Neural cell (in vitro differentiated cells): ENCODE measurements at regions not wholly inside any gene's neighbourhood (a gene's known extent, or its start where the extent isn't known, plus 50 kb on each side); places are given as distances from the start of the nearest gene placed in this dataset.

Experiments
- H2AFZ ChIP-seq: fragments of 200-600, 300-800 bp; sonication (generic), shearing (Covaris generic); 2 replicates; pipeline ENCODE4 v1.6.0; 2014; ENCODE audit warnings: low read depth, mild to moderate bottlenecking, antibody characterized with exemption, low read length, moderate library complexity
- H3F3A ChIP-seq: fragments of 200-600 bp; shearing (Covaris generic); 2 replicates; pipeline ENCODE4 v1.6.1; 2016; ENCODE audit warnings: mild to moderate bottlenecking, moderate library complexity, mixed read lengths, antibody characterized with exemption, low read length; ENCODE audit not compliant: insufficient read depth, poor library complexity, severe bottlenecking
- H3K27ac ChIP-seq: fragments of 200-600, 300-800 bp; sonication (generic), shearing (Covaris generic); 2 replicates; pipeline ENCODE4 v1.5.1; 2014; ENCODE audit warnings: mild to moderate bottlenecking, low read length, moderate library complexity
- H3K27me3 ChIP-seq: fragments of 300-800, 200-600 bp; sonication (generic), shearing (Covaris generic); 2 replicates; pipeline ENCODE4 v1.6.0; 2014; ENCODE audit warnings: mild to moderate bottlenecking, low read depth, low read length, moderate library complexity; ENCODE audit not compliant: insufficient read depth
- H3K36me3 ChIP-seq: fragments of 300-800, 200-600 bp; sonication (generic), shearing (Covaris generic); 2 replicates; pipeline ENCODE4 v1.5.1; 2014; ENCODE audit warnings: mild to moderate bottlenecking, antibody characterized with exemption, low read length, moderate library complexity; ENCODE audit not compliant: insufficient read depth
- H3K4me2 ChIP-seq: fragments of 300-800, 200-600 bp; sonication (generic), shearing (Covaris generic); 2 replicates; pipeline ENCODE4 v1.6.0; 2014; ENCODE audit warnings: mild to moderate bottlenecking, low read length
- H3K4me3 ChIP-seq: fragments of 300-800, 200-600 bp; sonication (generic), shearing (Covaris generic); 2 replicates; pipeline ENCODE4 v1.5.1; 2014; ENCODE audit warnings: mild to moderate bottlenecking, low read length, moderate library complexity
- H3K79me2 ChIP-seq: fragments of 200-600 bp; shearing (Covaris generic); replicated peaks from 2 replicates; pipeline ENCODE4 v1.6.0; 2014; ENCODE audit warnings: mild to moderate bottlenecking, low read length, moderate library complexity; ENCODE audit not compliant: insufficient read depth
- H3K9ac ChIP-seq: fragments of 300-800, 200-600 bp; sonication (generic), shearing (Covaris generic); 2 replicates; pipeline ENCODE4 v1.6.1; 2016; ENCODE audit warnings: mild to moderate bottlenecking, low read length, mixed read lengths
- H3K9me2 ChIP-seq: fragments of 200-600 bp; shearing (Covaris generic); 2 replicates; pipeline ENCODE4 v1.6.1; 2016; ENCODE audit warnings: mild to moderate bottlenecking, low read length, mixed read lengths; ENCODE audit not compliant: insufficient read depth
- H3K9me3 ChIP-seq: fragments of 200-600, 300-800 bp; sonication (generic), shearing (Covaris generic); 2 replicates; pipeline ENCODE4 v1.6.1; 2016; ENCODE audit warnings: mild to moderate bottlenecking, mixed run types, low read length, moderate library complexity, mixed read lengths
- H4K20me1 ChIP-seq: fragments of 200-600 bp; shearing (Covaris generic); 2 replicates; pipeline ENCODE4 v1.6.1; 2016; ENCODE audit warnings: mild to moderate bottlenecking, mixed run types; ENCODE audit not compliant: insufficient read depth
- EP300 ChIP-seq: fragments of 450-650 bp; conservative IDR thresholded peaks from 2 replicates; pipeline ENCODE4 v1.6.1; 2014; ENCODE audit warnings: antibody characterized with exemption, mild to moderate bottlenecking, moderate library complexity; ENCODE audit not compliant: poor library complexity, severe bottlenecking
- EZH2 ChIP-seq: fragments of 200-600, 300-800 bp; shearing (Covaris generic), sonication (generic); IDR thresholded peaks from 2 replicates; pipeline ENCODE4 v1.6.1; 2014; ENCODE audit warnings: antibody characterized with exemption, low read length, borderline replicate concordance, mild to moderate bottlenecking; ENCODE audit not compliant: insufficient read depth, poor library complexity, severe bottlenecking
- MXI1 ChIP-seq: fragments of 450-650 bp; conservative IDR thresholded peaks from 2 replicates; pipeline ENCODE4 v1.6.1; 2014; ENCODE audit warnings: antibody characterized with exemption, mild to moderate bottlenecking; ENCODE audit not compliant: poor library complexity, severe bottlenecking
- POLR2AphosphoS5 ChIP-seq: IDR thresholded peaks from 2 replicates; pipeline ENCODE4 v1.6.1; 2012
- RAD21 ChIP-seq: fragments of 450-650 bp; conservative IDR thresholded peaks from 2 replicates; pipeline ENCODE4 v1.6.1; 2014; ENCODE audit warnings: antibody characterized with exemption, mild to moderate bottlenecking, moderate library complexity
- REST ChIP-seq: IDR thresholded peaks from 2 replicates; pipeline ENCODE4 v1.6.1; 2012; ENCODE audit warnings: borderline replicate concordance
- SMC3 ChIP-seq: fragments of 450-650 bp; conservative IDR thresholded peaks from 2 replicates; pipeline ENCODE4 v1.6.1; 2014; ENCODE audit warnings: antibody characterized with exemption, mild to moderate bottlenecking, moderate library complexity; ENCODE audit not compliant: poor library complexity
- TAF1 ChIP-seq: IDR thresholded peaks from 2 replicates; pipeline ENCODE4 v1.6.1; 2012; ENCODE audit warnings: low read depth
- TF ChIP-seq, protein P1 (sequence below): fragments of 450-650 bp; IDR thresholded peaks from 2 replicates; pipeline ENCODE4 v1.5.1; 2014; ENCODE audit warnings: antibody characterized with exemption, mild to moderate bottlenecking, moderate library complexity; ENCODE audit not compliant: poor library complexity, severe bottlenecking

DNA sequence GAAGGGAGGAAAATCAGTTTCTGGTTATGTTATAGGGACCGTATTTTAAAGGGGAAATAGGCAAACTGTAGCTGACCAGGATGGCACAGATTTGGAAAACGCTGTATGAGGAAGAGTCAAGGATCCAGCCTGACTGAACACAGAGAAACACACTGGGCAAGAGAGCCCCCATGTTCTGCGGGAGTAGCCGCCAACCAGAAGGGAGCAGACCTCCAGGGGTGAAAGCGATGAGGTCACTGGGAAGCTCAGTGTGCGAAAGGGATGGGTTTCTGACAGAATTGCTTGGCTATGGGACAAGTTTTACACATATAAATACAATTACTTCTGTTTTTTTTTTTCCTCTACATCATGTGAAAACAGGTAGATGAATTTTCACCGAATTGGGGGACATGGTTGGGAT, 291.6 kb upstream of the PODXL start:
- H3F3A ChIP-seq: no peaks in the 10 kb centered on the region
- H3K4me2 ChIP-seq: no peak overlapping the region
- H2AFZ ChIP-seq: no peak overlapping the region
- H4K20me1 ChIP-seq: no peaks in the 10 kb centered on the region
- no peaks in the 10 kb centered on the region for H3K36me3 ChIP-seq
- H3K79me2 ChIP-seq: no peaks in the 10 kb centered on the region
- H3K27me3 ChIP-seq: no peaks in the 10 kb centered on the region
- H3K9ac ChIP-seq: no peak overlapping the region
- no peaks in the 10 kb centered on the region for H3K9me3 ChIP-seq
- no peak overlapping the region for H3K27ac ChIP-seq
- TF ChIP-seq REST: no peak
- no peak for TF ChIP-seq POLR2AphosphoS5
- no peak for TF ChIP-seq EP300
- TF ChIP-seq TAF1: no peak
- TF ChIP-seq MXI1: no peak
- no peak for TF ChIP-seq SMC3
- no peak for TF ChIP-seq RAD21
- TF ChIP-seq, protein P1, sequence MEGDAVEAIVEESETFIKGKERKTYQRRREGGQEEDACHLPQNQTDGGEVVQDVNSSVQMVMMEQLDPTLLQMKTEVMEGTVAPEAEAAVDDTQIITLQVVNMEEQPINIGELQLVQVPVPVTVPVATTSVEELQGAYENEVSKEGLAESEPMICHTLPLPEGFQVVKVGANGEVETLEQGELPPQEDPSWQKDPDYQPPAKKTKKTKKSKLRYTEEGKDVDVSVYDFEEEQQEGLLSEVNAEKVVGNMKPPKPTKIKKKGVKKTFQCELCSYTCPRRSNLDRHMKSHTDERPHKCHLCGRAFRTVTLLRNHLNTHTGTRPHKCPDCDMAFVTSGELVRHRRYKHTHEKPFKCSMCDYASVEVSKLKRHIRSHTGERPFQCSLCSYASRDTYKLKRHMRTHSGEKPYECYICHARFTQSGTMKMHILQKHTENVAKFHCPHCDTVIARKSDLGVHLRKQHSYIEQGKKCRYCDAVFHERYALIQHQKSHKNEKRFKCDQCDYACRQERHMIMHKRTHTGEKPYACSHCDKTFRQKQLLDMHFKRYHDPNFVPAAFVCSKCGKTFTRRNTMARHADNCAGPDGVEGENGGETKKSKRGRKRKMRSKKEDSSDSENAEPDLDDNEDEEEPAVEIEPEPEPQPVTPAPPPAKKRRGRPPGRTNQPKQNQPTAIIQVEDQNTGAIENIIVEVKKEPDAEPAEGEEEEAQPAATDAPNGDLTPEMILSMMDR: no peak
- TF ChIP-seq EZH2: no peak
- no peak overlapping the region for H3K4me3 ChIP-seq
- no peaks in the 10 kb centered on the region for H3K9me2 ChIP-seq

GRCh38 chr7:131845573-131846314, 289.3 kb upstream of the PODXL start:
- no peak overlapping the region for H3K9ac ChIP-seq
- H4K20me1 ChIP-seq: no peaks in the 10 kb centered on the region
- H3K36me3 ChIP-seq: no peaks in the 10 kb centered on the region
- H3K4me3 ChIP-seq: no peak overlapping the region
- no peaks in the 10 kb centered on the region for H3F3A ChIP-seq
- H3K27me3 ChIP-seq: peaks cover 5% of the 10 kb centered on the region
- no peak overlapping the region for H3K4me2 ChIP-seq
- no peaks in the 10 kb centered on the region for H3K9me3 ChIP-seq
- TF ChIP-seq, protein P1: no peak
- no peak for TF ChIP-seq TAF1
- TF ChIP-seq RAD21: no peak
- TF ChIP-seq REST: no peak
- TF ChIP-seq POLR2AphosphoS5: no peak
- no peak for TF ChIP-seq MXI1
- TF ChIP-seq SMC3: no peak
- no peak for TF ChIP-seq EP300
- no peak for TF ChIP-seq EZH2
- no peak overlapping the region for H2AFZ ChIP-seq
- H3K9me2 ChIP-seq: no peaks in the 10 kb centered on the region
- H3K79me2 ChIP-seq: no peaks in the 10 kb centered on the region
- no peak overlapping the region for H3K27ac ChIP-seq
